Neural crest cell (in vitro differentiated cells): ENCODE measurements at regions not wholly inside any gene's neighbourhood (a gene's known extent, or its start where the extent isn't known, plus 50 kb on each side); places are given as distances from the start of the nearest gene placed in this dataset.
"Not testable (repeated sequence)": the region's sequence is repeated elsewhere in the genome, so short reads cannot be mapped to it uniquely, and the experiment has no call there.

Source experiments
- DNase-seq: peaks from one replicate; pipeline ENCODE4 v3.0.0; 2021; ENCODE audit warnings: low read depth, mixed read lengths, low spot score
- H3K27ac Mint-ChIP-seq: one replicate; pipeline ENCODE4 v1.8.0; 2021; ENCODE audit warnings: mild to moderate bottlenecking, mixed read lengths; ENCODE audit not compliant: unreplicated experiment
- H3K27me3 Mint-ChIP-seq: 2 replicates; pipeline ENCODE4 v1.8.0; 2021; ENCODE audit warnings: low read depth, mild to moderate bottlenecking, mixed read lengths
- H3K36me3 Mint-ChIP-seq: 2 replicates; pipeline ENCODE4 v1.8.0; 2021; ENCODE audit warnings: low read depth, mild to moderate bottlenecking, mixed read lengths
- H3K4me1 Mint-ChIP-seq: 2 replicates; pipeline ENCODE4 v1.8.0; 2021; ENCODE audit warnings: mixed read lengths
- H3K4me3 Mint-ChIP-seq: one replicate; pipeline ENCODE4 v1.8.0; 2021; ENCODE audit warnings: mild to moderate bottlenecking, mixed read lengths
- H3K9me3 Mint-ChIP-seq: 2 replicates; pipeline ENCODE4 v1.8.0; 2021; ENCODE audit warnings: mixed read lengths
- CTCF ChIP-seq: fragments of 200-600 bp; sonication (generic); conservative IDR thresholded peaks from 2 replicates; pipeline ENCODE4 v1.5.0; 2021; ENCODE audit warnings: antibody characterized with exemption, mild to moderate bottlenecking

- Mint-ChIP-seq H3K36me3 (no peaks in the 10 kb centered on the region), H3K4me3 (no peak overlapping the region), H3K4me1 (peaks cover 16% of the 10 kb centered on the region), H3K9me3 (no peaks in the 10 kb centered on the region), H3K27me3 (no peaks in the 10 kb centered on the region), H3K27ac (no peak overlapping the region)
- TF ChIP-seq CTCF = no peak
- DNase-seq = no peak
Observed at GRCh38 chr22:19597399-19597735, 73.2 kb upstream of the CLDN5 start.

- H3K27ac Mint-ChIP-seq = no peak overlapping the region
- H3K9me3 Mint-ChIP-seq = no peaks in the 10 kb centered on the region
- H3K4me1 Mint-ChIP-seq = peaks cover 16% of the 10 kb centered on the region
- no peak for TF ChIP-seq CTCF
- DNase-seq = no peak
- no peak overlapping the region for H3K4me3 Mint-ChIP-seq
- H3K27me3 Mint-ChIP-seq = no peaks in the 10 kb centered on the region
- no peaks in the 10 kb centered on the region for H3K36me3 Mint-ChIP-seq
Observed at GRCh38 chr22:19598054-19598855, 74.0 kb upstream of the CLDN5 start.

- TF ChIP-seq CTCF = no peak
- no peak for DNase-seq
- Mint-ChIP-seq H3K27me3 (no peaks in the 10 kb centered on the region), H3K27ac (no peak overlapping the region), H3K4me3 (no peak overlapping the region), H3K4me1 (peaks cover 11% of the 10 kb centered on the region), H3K36me3 (no peaks in the 10 kb centered on the region), H3K9me3 (no peaks in the 10 kb centered on the region)
Observed at GRCh38 chr22:19599004-19599403, 74.8 kb upstream of the CLDN5 start.

- no peak for DNase-seq
- no peaks in the 10 kb centered on the region for H3K9me3 Mint-ChIP-seq
Observed at GRCh38 chr22:19599626-19600243, 75.5 kb upstream of the CLDN5 start.

GRCh38 chr22:19603346-19603745 is 79.1 kb upstream of the CLDN5 start:
- H3K4me3 Mint-ChIP-seq, H3K27me3 Mint-ChIP-seq, H3K9me3 Mint-ChIP-seq, H3K27ac Mint-ChIP-seq, DNase-seq, H3K36me3 Mint-ChIP-seq, H3K4me1 Mint-ChIP-seq: not testable (repeated sequence)

More at GRCh38 chr22:19599626-19600243, 75.5 kb upstream of the CLDN5 start:
- no peak overlapping the region for H3K4me3 Mint-ChIP-seq
- H3K36me3 Mint-ChIP-seq = no peaks in the 10 kb centered on the region
- peaks cover 10% of the 10 kb centered on the region for H3K4me1 Mint-ChIP-seq
- TF ChIP-seq CTCF = no peak
- no peak overlapping the region for H3K27ac Mint-ChIP-seq
- H3K27me3 Mint-ChIP-seq = no peaks in the 10 kb centered on the region

GRCh38 chr22:19603767-19604166 is 79.6 kb upstream of the CLDN5 start:
- peaks cover 4% of the 10 kb centered on the region for H3K4me1 Mint-ChIP-seq
- no peak for DNase-seq
- no peaks in the 10 kb centered on the region for H3K36me3 Mint-ChIP-seq
- no peaks in the 10 kb centered on the region for H3K27me3 Mint-ChIP-seq
- H3K4me3 Mint-ChIP-seq = no peak overlapping the region
- TF ChIP-seq CTCF = no peak
- H3K27ac Mint-ChIP-seq = no peak overlapping the region
- no peaks in the 10 kb centered on the region for H3K9me3 Mint-ChIP-seq
